ENCODE measurements at regions not wholly inside any gene's neighbourhood (a gene's known extent, or its start where the extent isn't known, plus 50 kb on each side); places are given as distances from the start of the nearest gene placed in this dataset.

- Histone ChIP-seq H3K36me3 (ENCODE audit: control insufficient read depth, insufficient read depth, low read length) (no peaks in the 10 kb centered on the region), H2BK15ac (ENCODE audit: low read depth, low read length) (no peak overlapping the region), H4K8ac (ENCODE audit: low read depth in 2 of 2, low read length in 2 of 2) (no peak overlapping the region), H2AK9ac (replicated peaks; ENCODE audit: low read depth, low read length, poor library complexity) (no peak overlapping the region), H2BK5ac (ENCODE audit: low read depth, low read length, poor library complexity, severe bottlenecking) (no peak overlapping the region), H3K9me3 (ENCODE audit: control insufficient read depth, insufficient read depth, low read length) (peaks cover 11% of the 10 kb centered on the region; the same call in 1 of the 2 replicates), H4K5ac (ENCODE audit: low read depth, low read length) (no peak overlapping the region), H3K9ac (ENCODE audit: low read depth, low read length) (no peak overlapping the region), H3K4me3 (ENCODE audit: insufficient read depth, low read depth, low read length) (no peak overlapping the region), H4K20me1 (ENCODE audit: insufficient read depth, low read length) (no peaks in the 10 kb centered on the region), H2AK5ac (ENCODE audit: low read depth, low read length) (no peak overlapping the region), H3K79me1 (ENCODE audit: low read depth in 1 of 2, low read length in 2 of 2) (no peaks in the 10 kb centered on the region), H2BK120ac (ENCODE audit: low read depth, low read length) (no peak overlapping the region), H3K9me1 (ENCODE audit: insufficient read depth, low read length) (no peaks in the 10 kb centered on the region), H2AFZ (replicated peaks; ENCODE audit: low read length, poor library complexity) (no peak overlapping the region), H3K56ac (ENCODE audit: extremely low read depth, insufficient read depth, low read length) (no peak overlapping the region), H3K14ac (replicated peaks; ENCODE audit: low read depth, low read length) (no peak overlapping the region), H3K27me3 (ENCODE audit: control insufficient read depth, insufficient read depth, low read length) (no peaks in the 10 kb centered on the region), H3K18ac (ENCODE audit: low read depth, low read length) (no peak overlapping the region), H3K23ac (ENCODE audit: low read depth, low read length) (no peak overlapping the region), H2BK20ac (ENCODE audit: low read depth, low read length) (no peak overlapping the region), H3K4me1 (ENCODE audit: control insufficient read depth, insufficient read depth, low read length) (no peaks in the 10 kb centered on the region), H3K27ac (ENCODE audit: insufficient read depth, low read length) (no peak overlapping the region), H3K4me2 (ENCODE audit: low read depth, low read length) (no peak overlapping the region), H3K4ac (ENCODE audit: low read depth, low read length) (no peak overlapping the region), H4K91ac (ENCODE audit: insufficient read depth, low read depth, low read length) (no peak overlapping the region)
- in situ Hi-C loops (cut with MboI; ENCODE audit: low sequenced_read_pairs): no loop called here
- DNase-seq (no peak), ATAC-seq (ENCODE audit: low read depth) (no peak)
- WGBS, 2 experiments (ENCODE audit: extremely low coverage in 2 of 2, insufficient read length in 1 of 2): no CpG with 5 or more reads among the region's 7 CpGs
- ChIA-PET POLR2A (ENCODE audit: unreplicated experiment) (no interaction called here), CTCF (no interaction called here)
- intact Hi-C loops (cut with micrococcal nuclease): no loop called here
- TF ChIP-seq CHD1 (IDR thresholded peaks at IDR 0.05; ENCODE audit: low read depth, low read length): no peak
- no peak for TF ChIP-seq RFX5 (IDR thresholded peaks at IDR 0.05; ENCODE audit: low read depth, low read length)
- TF ChIP-seq ELK1 (IDR thresholded peaks at IDR 0.05; ENCODE audit: borderline replicate concordance, low read depth, low read length): no peak
- no peak for TF ChIP-seq RCOR1 (IDR thresholded peaks at IDR 0.05; ENCODE audit: insufficient replicate concordance, low read length)
- no peak for TF ChIP-seq USF2 (IDR thresholded peaks at IDR 0.05; ENCODE audit: low read depth, low read length)
- TF ChIP-seq SMC3 (IDR thresholded peaks at IDR 0.05; ENCODE audit: low read depth, low read length): no peak
- TF ChIP-seq MAFK (IDR thresholded peaks at IDR 0.05; ENCODE audit: low read depth, low read length): no peak
- TF ChIP-seq NFE2L2 (IDR thresholded peaks at IDR 0.05; ENCODE audit: low read depth, low read length): no peak
- TF ChIP-seq CEBPB (IDR thresholded peaks at IDR 0.05; ENCODE audit: low read depth, low read length): no peak
- no peak for TF ChIP-seq POLR2A (IDR thresholded peaks at IDR 0.05; ENCODE audit: low read depth, low read length)
- no peak for TF ChIP-seq FOS (IDR thresholded peaks at IDR 0.05; ENCODE audit: low read depth, low read length)
- TF ChIP-seq CTCF (conservative IDR thresholded peaks at IDR 0.05; ENCODE audit: low read depth, low read length): no peak
- no peak for TF ChIP-seq MAZ (IDR thresholded peaks at IDR 0.05; ENCODE audit: borderline replicate concordance, low read depth, low read length)
- TF ChIP-seq BHLHE40 (IDR thresholded peaks at IDR 0.05; ENCODE audit: low read depth, low read length): no peak
- TF ChIP-seq MXI1 (IDR thresholded peaks at IDR 0.05; ENCODE audit: borderline replicate concordance, low read depth, low read length): no peak
- TF ChIP-seq RAD21 (IDR thresholded peaks at IDR 0.05; ENCODE audit: low read length): no peak
- BruUV-seq (replicated peaks): no TSS peak
- dilution Hi-C loops (cut with HindIII; ENCODE audit: low sequenced_read_pairs, unreplicated experiment): no loop called here
Observed at GRCh38 chr13:103213152-103213551, 146.9 kb upstream of the SLC10A2 start.

Data from IMR-90 (cell line).